ENCODE measurements at regions not wholly inside any gene's neighbourhood (a gene's known extent, or its start where the extent isn't known, plus 50 kb on each side); places are given as distances from the start of the nearest gene placed in this dataset.

GRCh38 chr9:23326597-23326996 lies 499.4 kb downstream of the ELAVL2 start:
- DNase-seq, result no peak

GRCh38 chr9:23341346-23341745 lies 484.7 kb downstream of the ELAVL2 start:
- no peak for DNase-seq

GRCh38 chr9:23342291-23342690 lies 483.7 kb downstream of the ELAVL2 start:
- DNase-seq, result peak; percentile 14

- DNase-seq, result no peak
Observed at GRCh38 chr9:23343226-23343625, 482.8 kb downstream of the ELAVL2 start.

GRCh38 chr9:23361096-23361495 lies 464.9 kb downstream of the ELAVL2 start:
- DNase-seq, result no peak

- no peak for DNase-seq
Observed at GRCh38 chr9:23372703-23373102, 453.3 kb downstream of the ELAVL2 start.

GRCh38 chr9:23375511-23375910 lies 450.5 kb downstream of the ELAVL2 start:
- no peak for DNase-seq

GRCh38 chr9:23379842-23380241 lies 446.2 kb downstream of the ELAVL2 start:
- no peak for DNase-seq

- no peak for DNase-seq
Observed at GRCh38 chr9:23380821-23381220, 445.2 kb downstream of the ELAVL2 start.

- DNase-seq, result no peak
Observed at GRCh38 chr9:23382418-23382817, 443.6 kb downstream of the ELAVL2 start.

GRCh38 chr9:23394189-23394588 lies 431.9 kb downstream of the ELAVL2 start:
- no peak for DNase-seq

GRCh38 chr9:23408874-23409273 lies 417.2 kb downstream of the ELAVL2 start:
- no peak for DNase-seq

GRCh38 chr9:23412046-23412445 lies 414.0 kb downstream of the ELAVL2 start:
- DNase-seq, result no peak

GRCh38 chr9:23412458-23412857 lies 413.6 kb downstream of the ELAVL2 start:
- DNase-seq, result no peak

- no peak for DNase-seq
Observed at GRCh38 chr9:23413541-23413940, 412.5 kb downstream of the ELAVL2 start.

- DNase-seq, result no peak
Observed at GRCh38 chr9:23423999-23424398, 402.0 kb downstream of the ELAVL2 start.

GRCh38 chr9:23426144-23426543 lies 399.9 kb downstream of the ELAVL2 start:
- DNase-seq, result no peak

- DNase-seq, result no peak
Observed at GRCh38 chr9:23431459-23431858, 394.6 kb downstream of the ELAVL2 start.

- no peak for DNase-seq
Observed at GRCh38 chr9:23434654-23435053, 391.4 kb downstream of the ELAVL2 start.

- no peak for DNase-seq
Observed at GRCh38 chr9:23438299-23438907, 387.6 kb downstream of the ELAVL2 start.

GRCh38 chr9:23441275-23441674 lies 384.8 kb downstream of the ELAVL2 start:
- DNase-seq, result no peak

- no peak for DNase-seq
Observed at GRCh38 chr9:23444658-23445057, 381.4 kb downstream of the ELAVL2 start.

GRCh38 chr9:23447166-23447565 lies 378.9 kb downstream of the ELAVL2 start:
- no peak for DNase-seq

GRCh38 chr9:23447944-23448343 lies 378.1 kb downstream of the ELAVL2 start:
- no peak for DNase-seq

- no peak for DNase-seq
Observed at GRCh38 chr9:23451802-23452418, 374.1 kb downstream of the ELAVL2 start.

All from fibroblast of skin of right quadriceps (primary cell).